Gastroesophageal sphincter (tissue), 3 donors: ENCODE measurements at regions not wholly inside any gene's neighbourhood (a gene's known extent, or its start where the extent isn't known, plus 50 kb on each side); places are given as distances from the start of the nearest gene placed in this dataset.

Source experiments
- CTCF ChIP-seq, 4 experiments: fragments of 200-600 bp in 2 of 4; fragments of 450-650 bp in 2 of 4; sonication (generic) in 1 of 4; IDR thresholded peaks; one replicate each; pipeline ENCODE4 v1.5.1; 2017 to 2019; ENCODE audit warnings: antibody characterized with exemption in 4 of 4, mild to moderate bottlenecking in 2 of 4, moderate library complexity in 2 of 4
- EP300 ChIP-seq: sonication (generic); formaldehyde crosslinking; IDR thresholded peaks from one replicate; pipeline ENCODE4 v1.6.1; 2017; ENCODE audit warnings: antibody characterized with exemption, mild to moderate bottlenecking
- POLR2A ChIP-seq, 2 donors: fragments of 450-650 bp; IDR thresholded peaks; one replicate each; pipeline ENCODE4 v1.6.1; 2017; ENCODE audit warnings: antibody characterized with exemption in 2 of 2, mild to moderate bottlenecking in 2 of 2, moderate library complexity in 1 of 2
- POLR2AphosphoS5 ChIP-seq: sonication (generic); formaldehyde crosslinking; IDR thresholded peaks from one replicate; pipeline ENCODE4 v1.6.1; 2017; ENCODE audit warnings: antibody characterized with exemption

GRCh38 chr3:106844638-106845037 lies 532.6 kb upstream of the CCDC54 start:
- TF ChIP-seq CTCF (IDR thresholded peaks at IDR 0.05): no peak
- TF ChIP-seq POLR2A (IDR thresholded peaks at IDR 0.05): no peak
- no peak for TF ChIP-seq POLR2AphosphoS5
- no peak for TF ChIP-seq EP300
